ENCODE measurements at regions not wholly inside any gene's neighbourhood (a gene's known extent, or its start where the extent isn't known, plus 50 kb on each side); places are given as distances from the start of the nearest gene placed in this dataset.

GRCh38 chr12:14185427-14186192 lies 179.9 kb upstream of the ATF7IP start:
- H3K36me3 ChIP-seq (ENCODE audit: control insufficient read depth in 2 of 3, insufficient read depth in 3 of 3, low read length in 3 of 3) = no peaks in the 10 kb centered on the region
- H3K27ac ChIP-seq (ENCODE audit: low read depth in 2 of 2, low read length in 2 of 2) = no peak overlapping the region
- no peak overlapping the region for H3K4me3 ChIP-seq (ENCODE audit: low read length in 3 of 3)
- H3K27me3 ChIP-seq (ENCODE audit: control insufficient read depth, insufficient read depth, low read length) = no peaks in the 10 kb centered on the region
- no peak for FAIRE-seq
- no peaks in the 10 kb centered on the region for H3K4me1 ChIP-seq (ENCODE audit: control insufficient read depth in 2 of 3, insufficient read depth in 2 of 3, low read depth in 1 of 3, low read length in 3 of 3)
- intact Hi-C loops (cut with DNase I) = no loop called here
- peak in 4 of 5 donors; percentile 53 to 87 (median 70) for DNase-seq
- peak; percentile 60 for TF ChIP-seq CTCF (IDR thresholded peaks at IDR 0.05; ENCODE audit: borderline replicate concordance, extremely low read depth, insufficient read depth)
- H3K9me3 ChIP-seq (ENCODE audit: control insufficient read depth in 2 of 3, insufficient read depth in 1 of 3, low read length in 3 of 3) = no peaks in the 10 kb centered on the region
- no peak overlapping the region for H3K9ac ChIP-seq (ENCODE audit: low read length in 3 of 3)

GRCh38 chr12:14186193-14186502 lies 179.3 kb upstream of the ATF7IP start:
- Histone ChIP-seq H3K36me3 (ENCODE audit: control insufficient read depth in 2 of 3, insufficient read depth in 3 of 3, low read length in 3 of 3) (no peaks in the 10 kb centered on the region), H3K27me3 (ENCODE audit: control insufficient read depth, insufficient read depth, low read length) (no peaks in the 10 kb centered on the region), H3K27ac (ENCODE audit: low read depth in 2 of 2, low read length in 2 of 2) (no peak overlapping the region), H3K4me3 (ENCODE audit: low read length in 3 of 3) (no peak overlapping the region), H3K9ac (ENCODE audit: low read length in 3 of 3) (no peak overlapping the region), H3K4me1 (ENCODE audit: control insufficient read depth in 2 of 3, insufficient read depth in 2 of 3, low read depth in 1 of 3, low read length in 3 of 3) (no peaks in the 10 kb centered on the region), H3K9me3 (ENCODE audit: control insufficient read depth in 2 of 3, insufficient read depth in 1 of 3, low read length in 3 of 3) (no peaks in the 10 kb centered on the region)
- TF ChIP-seq CTCF (IDR thresholded peaks at IDR 0.05; ENCODE audit: borderline replicate concordance, extremely low read depth, insufficient read depth) = no peak
- intact Hi-C loops (cut with DNase I) = no loop called here
- DNase-seq (no peak), FAIRE-seq (no peak)

GRCh38 chr12:14187002-14187401 lies 178.5 kb upstream of the ATF7IP start:
- Histone ChIP-seq H3K4me3 (ENCODE audit: low read length in 3 of 3) (no peak overlapping the region), H3K27me3 (ENCODE audit: control insufficient read depth, insufficient read depth, low read length) (no peaks in the 10 kb centered on the region), H3K4me1 (ENCODE audit: control insufficient read depth in 2 of 3, insufficient read depth in 2 of 3, low read depth in 1 of 3, low read length in 3 of 3) (no peaks in the 10 kb centered on the region), H3K27ac (ENCODE audit: low read depth in 2 of 2, low read length in 2 of 2) (no peak overlapping the region), H3K36me3 (ENCODE audit: control insufficient read depth in 2 of 3, insufficient read depth in 3 of 3, low read length in 3 of 3) (no peaks in the 10 kb centered on the region), H3K9ac (ENCODE audit: low read length in 3 of 3) (no peak overlapping the region), H3K9me3 (ENCODE audit: control insufficient read depth in 2 of 3, insufficient read depth in 1 of 3, low read length in 3 of 3) (no peaks in the 10 kb centered on the region)
- no peak for DNase-seq
- no peak for TF ChIP-seq CTCF (IDR thresholded peaks at IDR 0.05; ENCODE audit: borderline replicate concordance, extremely low read depth, insufficient read depth)
- intact Hi-C loops (cut with DNase I) = no loop called here
- FAIRE-seq = no peak

- H3K4me1 ChIP-seq (ENCODE audit: control insufficient read depth in 2 of 3, insufficient read depth in 2 of 3, low read depth in 1 of 3, low read length in 3 of 3) = no peaks in the 10 kb centered on the region
- intact Hi-C loops (cut with DNase I) = no loop called here
- DNase-seq (no peak), FAIRE-seq (no peak)
- no peak overlapping the region for H3K27ac ChIP-seq (ENCODE audit: low read depth in 2 of 2, low read length in 2 of 2)
- H3K27me3 ChIP-seq (ENCODE audit: control insufficient read depth, insufficient read depth, low read length) = no peaks in the 10 kb centered on the region
- TF ChIP-seq CTCF (IDR thresholded peaks at IDR 0.05; ENCODE audit: borderline replicate concordance, extremely low read depth, insufficient read depth) = no peak
- H3K9me3 ChIP-seq (ENCODE audit: control insufficient read depth in 2 of 3, insufficient read depth in 1 of 3, low read length in 3 of 3) = no peaks in the 10 kb centered on the region
- no peak overlapping the region for H3K9ac ChIP-seq (ENCODE audit: low read length in 3 of 3)
- H3K4me3 ChIP-seq (ENCODE audit: low read length in 3 of 3) = no peak overlapping the region
- H3K36me3 ChIP-seq (ENCODE audit: control insufficient read depth in 2 of 3, insufficient read depth in 3 of 3, low read length in 3 of 3) = no peaks in the 10 kb centered on the region
Measured at GRCh38 chr12:14187966-14188365, 177.5 kb upstream of the ATF7IP start.
